Tibial nerve (tissue), 4 donors: ENCODE measurements at regions not wholly inside any gene's neighbourhood (a gene's known extent, or its start where the extent isn't known, plus 50 kb on each side); places are given as distances from the start of the nearest gene placed in this dataset.
"Not testable (repeated sequence)": the region's sequence is repeated elsewhere in the genome, so short reads cannot be mapped to it uniquely, and the experiment has no call there.

Experiments
- EP300 ChIP-seq, 2 donors: sonication (generic); formaldehyde crosslinking; IDR thresholded peaks; one replicate each; pipeline ENCODE4 v1.6.1; 2017; ENCODE audit warnings: antibody characterized with exemption in 2 of 2, mild to moderate bottlenecking in 1 of 2
- POLR2A ChIP-seq, 2 donors: fragments of 450-650 bp; IDR thresholded peaks; one replicate each; pipeline ENCODE4 v1.6.1; 2017; ENCODE audit warnings: antibody characterized with exemption in 2 of 2, mild to moderate bottlenecking in 2 of 2, moderate library complexity in 2 of 2
- TF ChIP-seq, protein P1 (sequence below), 5 experiments: fragments of 200-600 bp in 3 of 5; fragments of 450-650 bp in 2 of 5; sonication (generic) in 3 of 5; IDR thresholded peaks; one replicate each; pipeline ENCODE4 v1.5.1; 2016 to 2019; ENCODE audit warnings: antibody characterized with exemption in 5 of 5, mild to moderate bottlenecking in 3 of 5, moderate library complexity in 2 of 5

DNA sequence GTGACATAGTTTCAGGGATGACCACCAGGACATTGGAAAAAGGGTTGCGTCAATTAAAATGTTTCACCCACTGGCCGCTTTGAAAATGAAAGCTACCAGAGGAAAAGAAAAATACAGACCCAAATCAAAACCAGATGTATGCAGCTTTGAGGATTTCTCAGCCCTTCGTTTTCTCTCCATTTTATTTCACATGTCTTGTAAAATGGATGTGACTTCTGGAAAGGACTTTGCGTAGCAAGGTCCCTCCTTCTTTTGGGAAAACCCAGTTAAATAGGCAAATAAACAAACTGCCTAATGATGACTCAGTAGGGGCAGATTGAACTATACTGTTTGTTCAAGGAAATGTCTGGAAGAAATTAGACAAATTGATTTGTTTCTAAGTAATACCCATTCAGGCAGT, 616.0 kb upstream of the AMELY start:
- TF ChIP-seq, protein P1, sequence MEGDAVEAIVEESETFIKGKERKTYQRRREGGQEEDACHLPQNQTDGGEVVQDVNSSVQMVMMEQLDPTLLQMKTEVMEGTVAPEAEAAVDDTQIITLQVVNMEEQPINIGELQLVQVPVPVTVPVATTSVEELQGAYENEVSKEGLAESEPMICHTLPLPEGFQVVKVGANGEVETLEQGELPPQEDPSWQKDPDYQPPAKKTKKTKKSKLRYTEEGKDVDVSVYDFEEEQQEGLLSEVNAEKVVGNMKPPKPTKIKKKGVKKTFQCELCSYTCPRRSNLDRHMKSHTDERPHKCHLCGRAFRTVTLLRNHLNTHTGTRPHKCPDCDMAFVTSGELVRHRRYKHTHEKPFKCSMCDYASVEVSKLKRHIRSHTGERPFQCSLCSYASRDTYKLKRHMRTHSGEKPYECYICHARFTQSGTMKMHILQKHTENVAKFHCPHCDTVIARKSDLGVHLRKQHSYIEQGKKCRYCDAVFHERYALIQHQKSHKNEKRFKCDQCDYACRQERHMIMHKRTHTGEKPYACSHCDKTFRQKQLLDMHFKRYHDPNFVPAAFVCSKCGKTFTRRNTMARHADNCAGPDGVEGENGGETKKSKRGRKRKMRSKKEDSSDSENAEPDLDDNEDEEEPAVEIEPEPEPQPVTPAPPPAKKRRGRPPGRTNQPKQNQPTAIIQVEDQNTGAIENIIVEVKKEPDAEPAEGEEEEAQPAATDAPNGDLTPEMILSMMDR (IDR thresholded peaks at IDR 0.05), result not testable (repeated sequence)
- TF ChIP-seq POLR2A, EP300 (IDR thresholded peaks at IDR 0.05): not testable (repeated sequence)
